Mucosa of descending colon (tissue), 3 donors: ENCODE measurements at regions not wholly inside any gene's neighbourhood (a gene's known extent, or its start where the extent isn't known, plus 50 kb on each side); places are given as distances from the start of the nearest gene placed in this dataset.
A peak's percentile ranks its signal among the peaks of the same experiment; 100 is the strongest.

Experiments
- ATAC-seq: fragments of 200-7000 bp; cut with Tn5 transposase; one replicate; pipeline ENCODE4 v1.9.1; 2020; ENCODE audit warnings: mild to moderate bottlenecking, moderate library complexity
- DNase-seq, 3 donors: peaks; one replicate each; pipeline ENCODE4 v3.0.0-alpha.2; 2020
- H3K36me3 ChIP-seq: fragments of 200-600 bp; one replicate; pipeline ENCODE4 v1.8.0; 2021; ENCODE audit warnings: low read depth, mild to moderate bottlenecking
- H3K4me1 ChIP-seq: fragments of 200-600 bp; one replicate; pipeline ENCODE4 v1.8.0; 2021; ENCODE audit warnings: low read depth, mild to moderate bottlenecking
- H3K4me3 ChIP-seq: fragments of 200-600 bp; one replicate; pipeline ENCODE4 v1.8.0; 2021; ENCODE audit warnings: mild to moderate bottlenecking
- H3K9me3 ChIP-seq: fragments of 200-600 bp; one replicate; pipeline ENCODE4 v1.8.0; 2021; ENCODE audit warnings: mild to moderate bottlenecking
- intact Hi-C, 2 donors: fragments of 100-400 bp; cut with DNase I in 1 of 2; cut with micrococcal nuclease in 1 of 2; formaldehyde crosslinking; loops; one replicate each; pipeline versions ENCODE4 v1.11.0 to v1.11.1; 2022; cut with DNase I, micrococcal nuclease
- TF ChIP-seq, protein P1 (sequence below): fragments of 200-600 bp; IDR thresholded peaks from one replicate; pipeline ENCODE4 v1.8.0; 2022; ENCODE audit warnings: antibody characterized with exemption, mild to moderate bottlenecking
- donor health status: DM: no; HTN: no; CAD: no; lungs with moderate emphysema.
- donor health status: DM: no; HTN: no; CAD: no.
- donor health status: DM: no; HTN: yes; CAD: no.

- Histone ChIP-seq H3K4me1 (no peaks in the 10 kb centered on the region), H3K4me3 (no peak overlapping the region), H3K9me3 (no peaks in the 10 kb centered on the region), H3K36me3 (no peaks in the 10 kb centered on the region)
- no peak for DNase-seq
- ATAC-seq, result no peak
- TF ChIP-seq, protein P1, sequence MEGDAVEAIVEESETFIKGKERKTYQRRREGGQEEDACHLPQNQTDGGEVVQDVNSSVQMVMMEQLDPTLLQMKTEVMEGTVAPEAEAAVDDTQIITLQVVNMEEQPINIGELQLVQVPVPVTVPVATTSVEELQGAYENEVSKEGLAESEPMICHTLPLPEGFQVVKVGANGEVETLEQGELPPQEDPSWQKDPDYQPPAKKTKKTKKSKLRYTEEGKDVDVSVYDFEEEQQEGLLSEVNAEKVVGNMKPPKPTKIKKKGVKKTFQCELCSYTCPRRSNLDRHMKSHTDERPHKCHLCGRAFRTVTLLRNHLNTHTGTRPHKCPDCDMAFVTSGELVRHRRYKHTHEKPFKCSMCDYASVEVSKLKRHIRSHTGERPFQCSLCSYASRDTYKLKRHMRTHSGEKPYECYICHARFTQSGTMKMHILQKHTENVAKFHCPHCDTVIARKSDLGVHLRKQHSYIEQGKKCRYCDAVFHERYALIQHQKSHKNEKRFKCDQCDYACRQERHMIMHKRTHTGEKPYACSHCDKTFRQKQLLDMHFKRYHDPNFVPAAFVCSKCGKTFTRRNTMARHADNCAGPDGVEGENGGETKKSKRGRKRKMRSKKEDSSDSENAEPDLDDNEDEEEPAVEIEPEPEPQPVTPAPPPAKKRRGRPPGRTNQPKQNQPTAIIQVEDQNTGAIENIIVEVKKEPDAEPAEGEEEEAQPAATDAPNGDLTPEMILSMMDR, result no peak
- intact Hi-C loops, result no loop called here
These were observed 51.3 kb downstream of the BLTP1 start for GRCh38 chr4:122203407-122203806.

DNA sequence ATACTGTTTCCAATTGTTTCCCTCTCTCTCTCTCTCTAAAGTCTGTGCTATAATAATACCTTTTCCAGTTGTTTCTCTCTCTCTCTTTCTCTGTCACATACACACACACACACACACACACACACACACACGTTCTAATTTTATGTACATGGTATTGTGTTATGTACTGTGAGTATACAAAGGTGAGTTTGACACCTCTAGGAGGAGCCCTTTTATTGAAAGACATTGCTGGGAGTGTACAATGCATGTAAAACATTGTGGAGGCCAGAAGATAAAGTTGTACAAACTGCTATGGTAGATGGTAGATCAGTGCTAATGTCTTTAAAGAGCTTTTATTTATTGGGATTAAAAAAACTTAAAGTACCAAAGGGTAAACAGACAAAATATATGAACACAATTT lies 53.6 kb downstream of the BLTP1 start:
- intact Hi-C loops, result no loop called here
- ATAC-seq, result peak; percentile 44
- TF ChIP-seq, protein P1, result no peak
- H3K4me1 ChIP-seq, result no peaks in the 10 kb centered on the region
- no peaks in the 10 kb centered on the region for H3K9me3 ChIP-seq
- no peak overlapping the region for H3K4me3 ChIP-seq
- H3K36me3 ChIP-seq, result no peaks in the 10 kb centered on the region
- no peak for DNase-seq

DNA sequence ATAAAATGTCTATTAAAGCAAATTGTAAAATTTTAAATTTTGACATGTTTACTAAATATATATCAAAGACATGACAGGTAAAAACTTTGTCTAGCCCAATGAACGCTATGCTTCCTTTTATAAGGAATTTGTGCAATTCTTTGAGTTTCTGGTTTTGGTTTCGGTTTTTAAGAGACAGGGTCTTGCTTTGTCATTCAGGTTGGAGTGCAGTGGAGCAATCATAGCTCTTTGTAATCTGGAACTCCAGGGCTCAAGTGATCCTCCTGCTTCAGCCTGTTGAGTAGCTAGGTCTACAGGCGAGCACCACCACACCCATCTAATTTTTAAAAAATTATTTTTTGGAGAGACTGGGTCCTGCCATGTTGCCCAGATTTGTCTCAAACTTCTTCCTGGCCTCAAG lies 60.7 kb downstream of the BLTP1 start:
- H3K36me3 ChIP-seq, result no peaks in the 10 kb centered on the region
- TF ChIP-seq, protein P1, result no peak
- H3K4me1 ChIP-seq, result no peaks in the 10 kb centered on the region
- H3K4me3 ChIP-seq, result no peak overlapping the region
- DNase-seq, result no peak
- ATAC-seq, result no peak
- no peaks in the 10 kb centered on the region for H3K9me3 ChIP-seq
- intact Hi-C loops, result no loop called here

GRCh38 chr4:122218762-122219161 lies 66.6 kb downstream of the BLTP1 start:
- peaks cover 3% of the 10 kb centered on the region for H3K36me3 ChIP-seq

DNA sequence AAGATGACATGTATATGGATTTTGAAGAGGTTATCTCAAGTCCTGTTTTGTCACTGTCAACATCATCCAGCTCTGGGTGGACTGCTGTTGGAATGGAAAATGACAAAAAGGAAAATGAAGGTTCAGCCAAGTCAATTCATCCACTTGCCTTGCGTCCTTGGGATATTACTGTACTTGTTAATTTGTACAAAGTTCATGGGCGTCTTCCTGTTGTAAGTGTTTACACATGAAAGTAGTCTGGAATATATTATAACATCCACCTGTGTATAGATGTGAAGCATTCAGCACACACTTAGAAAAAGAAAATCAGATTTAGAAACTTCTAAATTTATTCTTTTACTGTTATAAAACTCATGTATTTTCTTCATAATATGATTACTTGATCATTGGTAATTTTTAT lies 67.2 kb downstream of the BLTP1 start:
- ATAC-seq, result peak; percentile 62

More at GRCh38 chr4:122218762-122219161, 66.6 kb downstream of the BLTP1 start:
- Histone ChIP-seq H3K4me1 (no peaks in the 10 kb centered on the region), H3K9me3 (no peaks in the 10 kb centered on the region), H3K4me3 (no peak overlapping the region)
- no peak for DNase-seq
- ATAC-seq, result no peak
- intact Hi-C loops, result no loop called here
- TF ChIP-seq, protein P1, result no peak

More for the DNA sequence above, 67.2 kb downstream of the BLTP1 start:
- no peak overlapping the region for H3K4me3 ChIP-seq
- intact Hi-C loops, result no loop called here
- DNase-seq, result no peak
- TF ChIP-seq, protein P1, result no peak
- H3K36me3 ChIP-seq, result peaks cover 3% of the 10 kb centered on the region
- H3K4me1 ChIP-seq, result no peaks in the 10 kb centered on the region
- H3K9me3 ChIP-seq, result no peaks in the 10 kb centered on the region
